ENCODE measurements at regions not wholly inside any gene's neighbourhood (a gene's known extent, or its start where the extent isn't known, plus 50 kb on each side); places are given as distances from the start of the nearest gene placed in this dataset.

DNA sequence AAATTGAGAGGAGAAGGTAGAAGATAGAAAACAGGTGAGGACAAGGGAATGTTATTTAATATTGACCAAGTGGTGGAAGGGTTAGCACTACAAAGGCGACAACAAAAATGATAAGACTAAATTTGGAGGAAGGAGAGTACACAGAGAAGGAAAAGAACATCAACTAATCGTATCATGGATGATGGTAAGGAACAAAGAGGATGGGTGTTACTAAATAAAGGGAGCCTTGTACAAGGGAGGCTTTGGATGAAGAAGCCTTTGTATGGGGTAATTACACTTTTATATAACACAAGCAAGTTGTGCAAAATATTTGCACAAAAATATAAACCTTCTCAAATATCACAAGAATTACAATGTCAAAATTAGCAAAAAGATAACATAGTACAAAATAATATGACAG, 125.7 kb downstream of the ZNF608 start:
- TF ChIP-seq, protein P1, sequence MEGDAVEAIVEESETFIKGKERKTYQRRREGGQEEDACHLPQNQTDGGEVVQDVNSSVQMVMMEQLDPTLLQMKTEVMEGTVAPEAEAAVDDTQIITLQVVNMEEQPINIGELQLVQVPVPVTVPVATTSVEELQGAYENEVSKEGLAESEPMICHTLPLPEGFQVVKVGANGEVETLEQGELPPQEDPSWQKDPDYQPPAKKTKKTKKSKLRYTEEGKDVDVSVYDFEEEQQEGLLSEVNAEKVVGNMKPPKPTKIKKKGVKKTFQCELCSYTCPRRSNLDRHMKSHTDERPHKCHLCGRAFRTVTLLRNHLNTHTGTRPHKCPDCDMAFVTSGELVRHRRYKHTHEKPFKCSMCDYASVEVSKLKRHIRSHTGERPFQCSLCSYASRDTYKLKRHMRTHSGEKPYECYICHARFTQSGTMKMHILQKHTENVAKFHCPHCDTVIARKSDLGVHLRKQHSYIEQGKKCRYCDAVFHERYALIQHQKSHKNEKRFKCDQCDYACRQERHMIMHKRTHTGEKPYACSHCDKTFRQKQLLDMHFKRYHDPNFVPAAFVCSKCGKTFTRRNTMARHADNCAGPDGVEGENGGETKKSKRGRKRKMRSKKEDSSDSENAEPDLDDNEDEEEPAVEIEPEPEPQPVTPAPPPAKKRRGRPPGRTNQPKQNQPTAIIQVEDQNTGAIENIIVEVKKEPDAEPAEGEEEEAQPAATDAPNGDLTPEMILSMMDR (IDR thresholded peaks at IDR 0.05): no peak
- TF ChIP-seq POLR2A (IDR thresholded peaks at IDR 0.05): no peak

Data from lower leg skin (tissue), 3 donors.